GM12874 (cell line): ENCODE measurements at regions not wholly inside any gene's neighbourhood (a gene's known extent, or its start where the extent isn't known, plus 50 kb on each side); places are given as distances from the start of the nearest gene placed in this dataset.

ENCODE experiments used
- CTCF ChIP-seq: IDR thresholded peaks from 2 replicates; pipeline ENCODE4 v1.5.1; 2011; ENCODE audit warnings: low read depth, mild to moderate bottlenecking, control low read depth, low read length, moderate library complexity; ENCODE audit not compliant: insufficient read depth

- TF ChIP-seq CTCF = no peak
Measured at GRCh38 chr5:165809914-165810313, 2304.5 kb downstream of the MAT2B start.

- no peak for TF ChIP-seq CTCF
Measured at GRCh38 chr5:165829504-165829903, 2324.1 kb downstream of the MAT2B start.

GRCh38 chr5:165834891-165835290 lies 2329.5 kb downstream of the MAT2B start:
- no peak for TF ChIP-seq CTCF

GRCh38 chr5:165836046-165836445 lies 2330.6 kb downstream of the MAT2B start:
- no peak for TF ChIP-seq CTCF

GRCh38 chr5:165837286-165837685 lies 2331.9 kb downstream of the MAT2B start:
- TF ChIP-seq CTCF = no peak

- no peak for TF ChIP-seq CTCF
Measured at GRCh38 chr5:165844571-165844970, 2339.2 kb downstream of the MAT2B start.

GRCh38 chr5:165858118-165858517 lies 2352.7 kb downstream of the MAT2B start:
- no peak for TF ChIP-seq CTCF

- TF ChIP-seq CTCF = no peak
Measured at GRCh38 chr5:165859251-165859650, 2353.8 kb downstream of the MAT2B start.
